GM18502 (cell line): ENCODE measurements at regions not wholly inside any gene's neighbourhood (a gene's known extent, or its start where the extent isn't known, plus 50 kb on each side); places are given as distances from the start of the nearest gene placed in this dataset.
"Not testable (repeated sequence)": the region's sequence is repeated elsewhere in the genome, so short reads cannot be mapped to it uniquely, and the experiment has no call there.

Experiments
- ATAC-seq: cut with Tn5 transposase; IDR thresholded peaks from one replicate; pipeline ENCODE4 v1.9.1; 2021; ENCODE audit warnings: mild to moderate bottlenecking; ENCODE audit not compliant: unreplicated experiment, poor library complexity

DNA sequence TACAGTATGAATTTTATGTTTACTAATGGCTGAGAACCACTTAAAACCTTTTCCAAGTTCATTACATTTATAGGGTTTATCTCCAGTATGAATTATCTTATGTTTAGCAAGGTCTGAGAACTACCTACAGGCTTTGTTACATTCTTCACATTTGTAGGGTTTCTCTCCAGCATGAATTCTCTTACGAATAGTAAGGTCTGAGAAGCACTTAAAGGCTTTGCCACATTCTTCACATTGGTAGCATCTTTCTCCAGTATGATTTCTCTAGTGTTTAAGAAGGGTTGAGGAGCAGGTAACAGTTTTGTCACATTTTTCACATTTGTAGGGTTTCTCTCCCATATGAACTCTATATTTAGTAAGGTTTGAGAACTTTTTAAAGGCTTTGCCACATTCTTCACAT, 1127.4 kb downstream of the EFNA5 start:
- ATAC-seq = no peak

DNA sequence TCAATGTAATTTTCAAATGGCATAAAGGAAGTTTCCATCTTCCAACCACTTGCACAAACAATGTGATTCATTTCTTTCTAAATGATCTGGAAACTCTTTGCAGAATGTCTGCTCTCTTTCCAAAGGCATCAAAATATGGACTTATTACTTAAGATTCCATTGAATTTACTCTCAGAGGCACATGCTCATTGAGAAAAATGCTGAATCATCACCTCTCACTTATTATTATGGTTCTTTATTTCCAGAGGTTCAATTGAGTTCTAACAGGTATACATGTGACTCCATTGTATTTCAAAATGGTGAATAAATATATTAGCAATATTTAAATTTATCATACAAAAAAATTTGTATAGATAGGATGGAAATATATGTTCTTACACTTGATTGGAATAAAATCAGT, 1140.6 kb downstream of the EFNA5 start:
- ATAC-seq = no peak

DNA sequence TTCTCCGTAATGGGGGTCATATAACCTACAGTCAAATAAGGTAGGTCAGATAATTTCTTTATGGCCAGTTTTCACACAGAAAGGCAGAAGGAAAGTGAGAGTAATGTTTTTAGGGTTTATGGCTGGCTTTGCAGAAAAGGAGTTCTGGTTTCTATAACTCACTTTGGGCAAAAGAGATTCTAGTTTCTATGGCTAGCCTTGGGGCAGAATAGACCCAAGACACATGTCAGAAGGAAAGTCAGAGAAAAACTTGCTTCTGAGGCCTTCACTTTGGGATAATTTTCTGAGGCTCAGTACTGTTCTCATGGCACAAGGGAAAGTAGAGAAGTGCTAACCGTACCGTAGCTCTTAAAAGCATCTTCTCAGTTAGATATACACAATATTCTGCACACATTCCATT, 1145.3 kb downstream of the EFNA5 start:
- ATAC-seq = no peak

DNA sequence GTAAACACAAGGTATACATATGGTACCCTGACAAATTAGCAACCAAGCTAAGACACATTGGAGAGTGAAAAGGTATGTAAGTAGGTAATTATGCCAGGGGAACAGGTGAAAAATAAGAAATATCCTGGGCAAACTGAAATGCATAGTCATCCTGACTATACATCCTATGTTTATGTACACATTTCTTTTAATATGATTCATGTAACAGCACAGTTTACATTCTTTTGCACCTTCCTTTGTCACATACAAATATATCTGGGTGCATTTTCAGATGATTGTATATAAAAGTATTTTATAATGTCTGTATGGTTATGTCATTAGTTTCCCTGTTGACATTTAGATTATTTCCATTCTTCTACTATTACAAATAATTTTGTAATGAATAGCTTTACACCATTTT, 1146.9 kb downstream of the EFNA5 start:
- no peak for ATAC-seq

DNA sequence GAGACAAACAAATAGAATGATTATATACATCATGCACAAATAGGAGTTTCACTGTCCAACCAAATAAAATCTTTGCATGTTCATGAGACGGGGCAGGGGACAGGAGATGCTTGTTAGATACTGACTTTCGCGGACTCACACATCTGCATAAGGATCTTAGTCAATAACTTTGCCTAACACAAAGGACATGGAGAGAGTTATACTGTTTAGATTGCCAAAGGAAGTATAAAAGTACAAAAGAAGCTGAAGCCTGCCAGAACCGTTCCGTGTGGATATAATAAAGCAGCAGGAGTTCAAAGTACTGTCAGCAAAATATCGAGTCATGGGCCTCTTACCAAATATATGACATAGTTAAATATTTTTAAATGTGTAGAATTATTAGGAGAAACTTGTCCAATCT, 1148.4 kb downstream of the EFNA5 start:
- no peak for ATAC-seq

DNA sequence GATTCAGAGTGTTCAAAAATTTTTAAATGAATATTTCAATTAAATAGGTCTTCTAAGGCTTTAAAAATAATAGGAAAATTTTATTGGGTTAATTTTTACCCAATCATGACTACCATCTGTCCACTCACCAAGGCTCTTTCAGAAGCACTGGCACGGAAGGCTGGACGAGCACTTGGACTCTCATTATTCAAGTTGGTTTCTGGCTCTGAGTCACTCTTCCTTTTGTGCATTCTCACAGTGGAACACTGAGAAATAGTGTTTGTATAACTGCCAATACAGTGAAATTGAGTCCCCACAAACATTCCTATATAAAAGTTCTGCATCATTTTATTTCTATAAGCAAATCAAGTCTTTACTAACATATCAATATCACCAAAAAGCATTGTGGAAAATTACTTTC, 1149.0 kb downstream of the EFNA5 start:
- no peak for ATAC-seq

DNA sequence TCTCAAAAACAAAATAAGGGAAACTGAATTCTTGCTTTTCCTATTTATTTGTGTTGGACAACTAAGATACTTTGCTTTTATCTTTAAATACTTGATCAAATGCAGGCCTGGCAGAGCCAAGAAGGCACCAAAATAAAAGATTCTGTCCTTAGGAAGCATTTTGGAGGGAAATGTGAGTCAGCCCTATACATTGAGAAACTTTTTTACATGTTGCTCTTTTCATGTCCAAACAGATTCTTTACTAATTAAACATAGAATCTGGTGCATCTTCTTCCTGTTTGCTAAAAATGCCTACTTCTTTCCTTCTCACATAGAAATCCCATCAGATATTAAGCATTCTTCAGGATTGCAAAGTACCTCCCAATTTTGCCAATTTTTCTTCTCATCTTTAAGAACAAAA, 1160.4 kb downstream of the EFNA5 start:
- ATAC-seq = no peak

DNA sequence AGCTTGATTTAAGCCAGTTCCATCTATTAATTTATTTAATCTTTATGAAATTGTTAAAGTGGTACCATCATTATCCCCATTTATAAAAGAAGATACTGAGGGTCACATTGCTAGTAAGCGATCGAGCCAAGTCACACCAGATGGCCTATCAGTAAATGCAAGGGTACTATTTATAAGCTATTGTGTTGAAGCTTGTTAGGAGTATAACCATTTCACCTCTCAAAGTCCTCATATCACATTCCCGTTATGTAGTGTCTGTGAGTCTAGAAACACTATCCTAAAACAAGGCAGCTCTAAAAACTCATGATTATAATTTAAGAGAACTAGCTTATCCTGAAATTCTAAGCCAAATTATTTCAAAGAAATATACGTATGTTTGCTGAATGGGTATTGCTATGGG, 1161.8 kb downstream of the EFNA5 start:
- no peak for ATAC-seq

DNA sequence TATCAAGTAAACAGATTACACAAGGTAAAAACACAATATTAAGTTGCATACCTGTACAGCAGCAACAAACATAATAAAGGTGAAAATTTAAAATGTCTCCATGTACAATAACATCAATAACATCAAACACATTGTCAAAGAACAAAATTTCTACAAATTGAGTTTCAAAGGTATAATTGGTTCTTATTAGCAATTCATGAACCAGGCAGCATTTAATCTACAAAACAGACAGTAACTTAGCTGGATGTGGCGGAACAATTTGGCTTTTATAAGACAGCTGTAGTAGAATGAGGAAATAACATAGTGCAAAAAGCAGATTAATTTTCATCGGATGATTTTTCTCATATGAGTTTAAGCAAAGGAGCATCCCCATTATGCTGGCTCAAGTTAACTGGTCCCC, 1176.8 kb downstream of the EFNA5 start:
- no peak for ATAC-seq

DNA sequence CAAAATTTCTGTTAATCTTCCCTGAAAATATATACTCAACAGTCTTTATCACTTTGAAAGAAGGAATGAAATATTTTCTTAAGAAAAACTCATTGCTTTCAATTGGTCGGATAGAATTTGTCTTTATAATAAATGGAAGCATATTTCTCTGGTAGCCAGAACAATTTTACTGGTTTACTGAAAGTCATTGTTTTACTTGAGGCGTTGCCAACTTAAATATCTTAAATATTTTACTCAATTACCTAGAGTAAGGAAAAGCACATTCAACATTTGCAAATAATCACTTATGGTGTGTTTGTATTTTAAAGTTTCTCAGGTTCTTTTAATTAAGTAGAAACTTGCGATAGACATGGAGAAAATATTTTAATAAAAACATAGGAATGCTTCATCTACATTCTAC, 1181.7 kb downstream of the EFNA5 start:
- no peak for ATAC-seq

DNA sequence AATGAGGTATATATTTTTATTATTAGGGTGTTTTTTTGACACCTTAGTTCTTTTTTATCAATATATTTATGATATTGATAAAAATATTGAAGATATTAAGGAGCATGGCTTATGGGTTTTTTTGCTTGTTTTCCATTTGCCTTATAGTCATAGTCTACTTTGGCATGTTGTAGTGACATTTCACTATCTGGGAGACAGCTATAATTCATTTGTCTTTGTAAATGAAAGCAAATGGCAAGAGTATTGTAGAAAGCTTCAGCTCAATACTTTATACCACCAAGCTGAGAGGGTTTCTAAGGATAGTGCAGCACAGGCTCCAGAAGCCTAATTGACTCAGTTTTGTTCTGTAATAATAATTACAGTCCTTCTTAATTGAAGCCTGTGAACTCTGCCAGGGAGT, 1182.3 kb downstream of the EFNA5 start:
- ATAC-seq = no peak

DNA sequence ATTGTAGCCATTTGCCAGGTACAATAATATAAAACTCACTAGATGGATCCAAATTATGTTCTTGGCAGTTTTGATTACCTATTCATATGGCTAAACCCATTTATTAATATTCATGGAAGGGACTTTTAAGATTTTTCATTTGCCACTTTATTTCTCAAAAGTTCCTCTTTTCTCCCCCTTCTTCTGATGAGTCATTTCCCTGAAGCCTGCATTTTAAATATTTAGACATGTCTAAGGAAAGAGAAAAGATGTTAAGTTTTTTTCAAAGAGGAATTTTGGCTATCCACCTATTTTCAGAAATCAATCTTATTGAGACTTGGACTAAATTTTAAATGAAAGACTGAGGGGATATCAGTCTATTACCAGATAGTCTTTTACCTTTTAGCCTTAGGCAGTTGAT, 1189.4 kb downstream of the EFNA5 start:
- ATAC-seq = no peak

DNA sequence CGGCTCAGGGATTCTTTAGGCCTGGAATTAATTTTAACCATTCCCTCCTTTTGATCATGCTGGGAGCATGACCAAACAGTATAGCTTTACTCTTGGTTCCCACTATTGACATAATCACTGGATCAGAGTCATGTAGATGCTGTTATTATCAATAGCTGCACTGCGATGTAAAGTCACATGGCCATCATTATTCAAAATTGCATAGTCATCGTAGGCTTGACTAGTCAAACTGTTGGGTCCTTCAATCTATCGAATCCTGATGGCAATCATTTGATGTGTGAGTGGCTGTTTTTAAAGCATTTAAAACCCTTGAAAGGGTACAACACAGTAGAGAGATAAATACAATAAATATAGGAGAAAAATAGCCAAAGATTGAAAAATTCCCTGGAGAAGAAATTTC, 1194.1 kb downstream of the EFNA5 start:
- ATAC-seq = no peak

DNA sequence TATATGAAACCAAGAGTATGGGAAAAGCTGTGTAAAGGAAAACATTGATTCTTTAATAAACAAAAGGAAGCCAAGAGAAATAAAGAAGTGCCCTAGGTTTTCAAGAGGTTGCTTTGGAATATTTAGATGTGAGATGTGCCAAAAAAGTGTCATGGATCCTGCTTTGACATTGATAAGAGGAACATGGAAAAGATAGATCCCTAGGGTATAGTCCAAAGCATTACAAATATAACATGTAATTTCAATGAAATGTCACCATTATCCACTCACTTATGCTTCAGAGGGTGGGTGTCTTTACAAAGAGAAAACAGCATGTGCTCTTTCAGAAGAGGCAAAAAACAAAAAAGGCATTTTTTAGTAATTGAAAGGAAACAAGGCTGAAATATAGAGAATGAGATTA, 1196.7 kb downstream of the EFNA5 start:
- no peak for ATAC-seq

DNA sequence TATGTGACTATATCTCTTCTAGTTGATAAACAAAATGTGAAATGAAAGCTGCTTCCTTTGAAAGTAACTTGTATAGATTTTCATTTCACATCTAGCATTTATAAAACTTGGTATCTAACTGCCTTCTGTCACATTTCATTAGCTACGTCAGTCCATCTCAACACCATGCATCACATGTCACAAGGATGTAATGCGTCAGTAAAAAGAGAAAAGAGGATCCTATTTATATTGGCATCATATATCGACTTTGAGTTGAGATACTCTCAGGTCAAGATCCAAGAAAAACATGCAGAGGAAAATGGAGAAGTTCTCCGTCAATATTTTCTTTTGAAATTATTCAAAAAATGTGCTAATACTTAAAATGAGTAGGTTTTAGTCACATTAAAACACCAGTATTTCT, 1211.2 kb downstream of the EFNA5 start:
- ATAC-seq = no peak

DNA sequence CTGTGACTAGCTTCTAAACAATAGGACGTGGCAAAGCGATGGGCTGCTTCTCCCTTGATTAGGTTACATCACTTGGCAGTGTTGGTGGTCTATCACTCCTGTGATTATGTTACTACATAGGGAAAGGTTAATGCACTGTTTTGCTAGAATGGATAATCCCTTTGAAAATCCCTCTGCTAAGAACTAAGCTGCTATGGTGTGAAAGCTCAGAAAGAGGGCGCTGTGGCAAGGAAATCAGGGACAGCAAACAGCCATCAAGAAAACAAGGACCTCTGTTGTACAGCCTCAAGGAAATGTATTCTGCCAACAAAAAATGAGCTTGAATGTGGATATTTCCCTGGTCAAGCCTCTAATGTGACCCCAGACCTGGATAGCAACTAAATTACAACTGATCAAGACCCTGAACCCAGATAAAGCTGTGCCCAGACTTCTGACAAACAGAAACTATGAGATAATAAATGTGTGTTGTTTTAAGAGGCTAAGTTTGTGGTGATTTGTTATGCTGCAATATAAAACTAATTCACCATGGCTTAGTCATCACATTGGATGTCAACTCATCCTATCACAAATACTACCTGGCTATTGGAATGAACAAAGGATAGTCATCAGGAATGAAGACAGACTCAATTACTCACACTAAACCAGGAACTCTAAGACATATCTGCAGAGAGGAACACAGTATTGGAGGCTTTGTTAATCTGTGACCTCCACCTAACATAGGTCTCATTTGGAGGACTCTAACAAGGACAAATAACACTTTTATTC, 1215.9 kb downstream of the EFNA5 start:
- ATAC-seq = no peak

DNA sequence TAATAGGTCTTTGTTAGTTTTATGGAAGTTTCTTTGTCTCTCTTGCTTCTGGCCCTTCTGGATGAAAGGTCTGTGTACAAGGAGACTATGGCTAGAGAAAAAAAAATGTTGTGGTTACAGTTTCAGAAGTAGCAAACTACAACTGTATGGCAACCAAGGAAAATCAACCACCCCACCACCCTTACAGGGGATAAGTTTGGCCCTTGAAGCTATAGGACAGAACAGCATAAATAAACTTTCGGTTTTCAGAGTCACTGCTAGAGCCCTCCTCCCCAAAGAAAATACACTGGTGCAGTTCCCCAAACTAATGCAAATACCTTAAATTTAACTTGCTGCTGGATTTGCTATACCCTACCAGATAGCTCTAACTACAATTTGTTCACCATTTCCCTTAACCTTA, 1216.7 kb downstream of the EFNA5 start:
- ATAC-seq = no peak

DNA sequence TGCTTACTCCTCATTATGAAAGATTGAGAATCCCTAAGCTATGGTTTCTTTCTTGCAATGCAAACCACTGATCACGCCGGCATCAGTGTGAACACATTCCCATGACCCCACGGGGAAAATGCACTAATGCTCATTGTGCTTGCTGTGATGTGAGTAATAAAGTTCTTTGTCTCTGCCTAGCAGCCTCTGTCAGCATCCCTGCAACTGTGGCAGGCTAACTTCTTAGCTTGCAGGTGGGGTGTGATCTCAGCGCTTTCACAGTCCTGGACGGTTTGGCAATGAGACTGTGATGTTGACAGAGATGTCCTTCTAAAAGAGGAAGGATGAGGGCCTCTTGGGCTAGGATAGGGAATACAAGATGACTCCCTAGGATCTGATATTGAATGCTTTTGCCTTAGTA, 1218.7 kb downstream of the EFNA5 start:
- no peak for ATAC-seq

DNA sequence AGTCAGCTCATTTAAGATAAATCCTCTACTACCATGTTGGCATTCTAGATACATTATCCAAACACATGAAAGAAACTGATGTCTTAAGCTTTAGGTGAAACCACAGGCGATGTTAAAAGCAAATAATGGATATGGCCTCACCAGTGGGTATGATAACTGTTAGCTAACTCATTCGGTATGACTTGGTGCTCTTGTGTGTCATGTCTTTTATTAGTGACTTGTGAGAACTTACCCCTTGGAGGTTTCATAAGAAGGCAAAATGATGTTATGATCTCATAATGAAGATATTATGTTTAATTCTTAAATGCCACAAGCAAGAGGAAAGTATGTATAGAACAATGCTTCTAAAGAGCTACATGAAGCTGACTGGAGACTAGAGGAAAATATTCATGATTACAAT, 1227.0 kb downstream of the EFNA5 start:
- ATAC-seq = no peak

DNA sequence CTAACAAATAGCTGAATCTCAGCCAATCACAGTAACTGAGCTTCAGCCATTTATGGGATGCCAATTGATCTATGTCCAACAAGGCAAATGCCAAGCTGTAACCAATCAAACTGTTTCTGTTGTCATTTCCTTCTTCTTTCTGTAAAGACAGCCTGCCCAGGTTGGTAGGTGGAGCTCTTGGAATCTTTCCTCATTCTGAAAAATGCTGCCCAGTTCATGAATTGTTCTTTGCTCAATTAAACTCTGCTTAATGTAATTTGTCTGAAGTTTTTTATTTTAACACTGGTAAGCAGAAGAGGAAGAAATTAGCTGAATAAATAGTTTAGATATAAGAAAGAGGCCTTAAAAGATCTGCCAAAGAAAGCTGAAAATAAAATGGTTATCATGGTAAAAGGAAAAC, 1235.6 kb downstream of the EFNA5 start:
- no peak for ATAC-seq

DNA sequence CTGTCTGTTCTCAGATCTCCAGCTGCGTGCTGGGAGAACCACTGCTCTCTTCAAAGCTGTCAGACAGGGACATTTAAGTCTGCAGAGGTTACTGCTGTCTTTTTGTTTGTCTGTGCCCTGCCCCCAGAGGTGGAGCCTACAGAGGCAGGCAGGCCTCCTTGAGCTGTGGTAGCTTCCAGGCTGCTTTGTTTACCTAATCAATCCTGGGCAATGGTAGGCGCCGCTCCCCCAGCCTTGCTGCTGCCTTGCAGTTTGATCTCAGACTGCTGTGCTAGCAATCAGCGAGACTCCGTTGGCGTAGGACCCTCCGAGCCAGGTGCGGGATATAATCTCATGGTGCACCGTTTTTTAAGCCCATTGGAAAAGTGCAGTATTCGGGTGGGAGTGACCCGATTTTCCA, 1240.0 kb downstream of the EFNA5 start:
- ATAC-seq = not testable (repeated sequence)

DNA sequence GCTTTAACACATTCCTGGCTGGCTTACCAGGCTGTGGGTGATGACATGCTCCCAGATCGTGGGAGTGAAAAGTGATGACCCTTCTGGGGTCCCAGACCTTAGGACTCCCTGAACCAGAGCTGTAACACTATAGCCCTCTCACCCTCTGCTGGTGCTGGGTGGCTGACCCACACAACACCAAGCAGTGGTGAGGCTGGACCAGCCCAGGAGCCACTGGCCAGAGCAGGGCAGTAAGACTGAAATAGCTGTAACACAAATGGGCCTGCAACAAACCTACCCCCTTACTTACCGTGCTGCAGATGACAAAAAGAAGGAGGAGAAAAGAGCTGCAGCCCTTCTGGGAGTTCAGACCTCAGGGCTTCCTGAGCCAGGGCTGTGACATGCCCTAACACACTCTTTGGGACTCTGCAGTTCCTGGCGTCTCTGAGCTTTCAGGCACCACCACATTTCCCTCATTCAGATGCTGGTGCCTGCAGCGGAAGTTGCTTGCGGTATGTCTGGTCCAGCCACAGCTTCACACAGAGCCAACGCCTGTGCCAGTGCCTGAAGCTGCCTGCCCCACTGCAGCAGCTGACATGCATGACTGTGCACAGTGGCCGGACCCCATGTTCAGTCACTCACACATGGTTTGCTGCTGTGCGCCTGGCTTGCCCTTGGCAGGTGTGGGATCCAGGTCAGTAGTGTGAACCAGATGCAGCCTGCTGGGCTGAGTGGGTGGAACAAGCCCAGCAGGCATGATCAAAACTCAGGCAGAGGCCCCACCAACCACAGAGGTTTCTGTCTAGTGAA, 1247.4 kb downstream of the EFNA5 start:
- no peak for ATAC-seq
